ENCODE measurements at regions not wholly inside any gene's neighbourhood (a gene's known extent, or its start where the extent isn't known, plus 50 kb on each side); places are given as distances from the start of the nearest gene placed in this dataset.

DNA sequence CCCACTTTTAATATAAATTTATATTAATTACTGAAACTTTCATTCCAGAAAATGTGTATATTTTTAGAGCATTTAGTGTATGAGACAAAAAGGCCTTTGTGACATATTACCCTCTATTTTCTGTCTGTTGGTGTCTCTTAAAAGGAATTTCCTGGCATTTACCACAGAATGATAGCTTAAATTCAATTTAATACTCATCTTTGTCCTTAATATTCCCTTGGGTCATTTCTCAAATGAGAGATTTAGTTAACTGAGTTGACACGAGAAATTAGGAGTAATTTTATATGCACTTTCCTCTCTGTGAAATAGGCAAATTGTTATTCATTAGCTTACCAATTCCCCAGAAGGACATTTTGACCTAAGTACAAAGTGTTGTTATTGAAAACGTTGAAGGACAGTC lies 101.7 kb upstream of the CTTNBP2 start:
- DNase-seq: no peak

DNA sequence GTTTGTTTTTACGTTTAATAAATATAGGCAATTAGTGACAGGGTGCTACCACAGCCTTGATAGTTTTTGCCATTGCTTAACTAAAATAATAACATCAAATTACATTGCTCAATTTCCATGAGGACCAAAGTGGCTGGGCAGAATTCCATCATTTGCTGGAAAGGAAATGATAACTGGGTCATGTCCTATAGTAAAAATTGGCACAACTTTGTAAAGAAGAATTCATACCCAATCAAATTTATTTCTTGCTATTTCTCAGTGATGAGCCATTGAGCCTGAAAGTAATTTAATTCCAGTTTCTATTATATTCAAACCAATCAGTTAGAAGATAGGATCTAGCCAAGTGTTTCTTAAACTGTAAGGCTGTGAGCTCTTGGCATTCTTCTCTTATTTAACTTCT lies 102.2 kb upstream of the CTTNBP2 start:
- DNase-seq: no peak

- DNase-seq: no peak
Measured at GRCh38 chr7:117979954-117980497, 106.8 kb upstream of the CTTNBP2 start.

- no peak for DNase-seq
Measured at GRCh38 chr7:117982071-117983055, 109.1 kb upstream of the CTTNBP2 start.

GRCh38 chr7:117986645-117987269 lies 113.5 kb upstream of the CTTNBP2 start:
- DNase-seq: no peak

DNA sequence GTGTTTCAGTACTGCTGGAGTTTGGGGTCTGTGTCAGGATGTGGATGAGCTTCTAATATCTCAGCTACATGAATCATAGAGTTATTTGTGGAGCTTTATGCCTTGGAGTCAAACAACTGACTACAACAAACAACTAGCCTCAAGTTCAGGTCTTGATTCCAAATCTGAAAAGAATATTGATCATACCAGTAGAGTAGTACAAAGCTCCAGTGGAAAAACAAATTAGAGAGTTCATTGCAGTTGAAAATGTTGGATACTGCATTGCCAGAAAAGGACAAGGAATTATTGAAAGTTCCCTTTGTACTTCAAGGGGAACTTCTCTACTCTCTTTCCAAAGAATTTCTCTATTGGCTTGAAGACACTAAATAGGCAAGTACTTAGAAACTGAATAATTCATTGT lies 117.6 kb upstream of the CTTNBP2 start:
- DNase-seq: no peak

- no peak for DNase-seq
Measured at GRCh38 chr7:117992635-117993376, 119.6 kb upstream of the CTTNBP2 start.

DNA sequence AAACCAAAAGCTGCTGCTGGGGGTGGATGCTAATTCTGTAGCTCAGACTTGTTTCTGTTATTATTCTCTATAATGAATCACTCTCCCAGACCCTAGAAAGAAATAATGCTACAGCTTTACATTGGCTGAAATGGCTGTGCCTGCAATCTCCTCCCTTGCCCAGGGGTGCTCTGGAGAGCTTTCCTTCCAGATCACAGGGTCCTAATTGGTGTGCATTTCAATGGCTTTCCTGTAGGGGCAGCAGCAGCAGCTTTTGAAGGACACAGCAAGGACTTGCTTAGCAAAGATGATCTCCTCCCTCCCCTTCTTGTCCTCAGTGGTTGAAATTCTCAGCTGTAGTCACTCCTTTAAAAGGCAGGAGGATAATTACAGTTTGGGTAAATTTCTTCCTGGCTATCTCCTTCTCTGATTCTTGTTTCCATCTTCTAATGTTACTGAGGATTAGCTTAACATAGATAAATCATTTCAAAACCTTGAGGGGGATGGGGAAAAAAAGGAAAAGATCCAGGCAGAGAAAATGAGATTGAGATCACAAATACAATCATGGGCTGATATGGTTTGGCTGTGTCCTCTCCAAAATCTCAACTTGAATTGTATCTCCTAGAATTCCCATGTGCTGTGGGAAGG lies 120.2 kb upstream of the CTTNBP2 start:
- DNase-seq: no peak

DNA sequence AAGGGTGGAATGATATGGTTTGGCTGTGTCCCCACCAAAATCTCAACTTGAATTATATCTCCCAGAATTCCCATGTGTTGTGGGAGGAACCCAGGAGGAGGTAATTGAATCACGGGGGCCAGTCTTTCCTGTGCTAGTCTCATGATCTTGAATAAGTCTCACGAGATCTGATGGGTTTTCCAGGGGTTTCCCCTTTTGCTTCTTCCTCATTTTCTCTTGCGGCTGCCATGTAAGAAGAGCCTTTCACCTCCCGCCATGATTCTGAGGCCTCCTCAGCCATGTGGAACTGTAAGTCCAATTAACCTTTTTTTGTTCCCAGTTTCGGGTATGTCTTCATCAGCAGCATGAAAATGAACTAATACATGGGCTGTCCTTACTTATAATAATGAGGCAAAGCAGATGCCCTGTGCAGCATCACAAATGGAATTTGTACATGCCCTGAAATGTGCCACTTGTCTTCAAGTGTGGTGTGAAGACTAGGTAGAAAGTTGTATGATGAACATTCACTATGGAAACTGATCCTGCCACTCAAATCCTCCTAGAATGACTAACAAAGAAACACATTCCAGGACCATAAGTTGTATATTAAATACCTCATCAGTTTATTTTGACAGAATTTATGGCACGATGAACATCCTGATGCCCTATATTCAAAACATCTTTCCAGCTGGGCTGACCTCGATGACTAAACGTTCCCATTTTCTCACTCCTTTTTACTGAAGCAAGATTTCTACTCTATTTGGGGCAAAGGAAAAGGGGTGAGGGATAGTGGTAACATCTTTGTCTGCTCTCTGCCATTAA lies 122.8 kb upstream of the CTTNBP2 start:
- DNase-seq: no peak

GRCh38 chr7:117997862-117998825 lies 124.9 kb upstream of the CTTNBP2 start:
- peak; percentile 8 for DNase-seq

DNA sequence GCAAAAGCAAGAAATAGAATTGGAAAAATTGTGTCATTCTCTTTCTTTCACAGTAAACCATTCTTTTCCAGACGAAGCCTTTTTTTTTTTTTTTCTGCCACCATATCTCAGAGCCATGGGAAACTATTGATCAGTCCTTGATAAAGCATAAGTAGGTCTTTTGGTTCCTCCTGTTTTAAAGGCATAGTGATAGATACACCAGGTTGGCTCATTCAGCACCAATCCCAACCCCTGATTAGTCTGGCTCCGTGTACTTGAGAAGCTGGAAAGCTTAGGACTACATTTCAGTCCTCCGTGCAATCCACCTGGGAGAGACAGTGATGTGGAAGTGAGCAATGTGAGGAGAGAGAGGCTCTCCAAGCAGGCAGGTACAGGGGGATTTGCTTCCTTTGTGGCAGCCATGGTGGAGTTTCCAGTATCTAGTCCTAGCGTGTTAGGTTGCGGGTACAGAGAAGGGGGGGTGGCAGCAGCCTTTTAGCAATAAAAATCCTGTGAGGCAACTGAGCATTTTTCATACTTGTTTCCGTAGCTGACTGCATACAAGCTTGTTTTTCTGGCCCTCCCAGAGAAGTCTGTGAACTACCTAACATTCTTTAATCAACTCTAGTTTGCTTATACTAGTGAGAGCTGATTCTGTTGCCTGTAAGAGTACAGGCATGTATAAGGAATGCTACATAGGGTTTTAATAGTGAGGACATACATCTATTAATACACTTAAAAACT lies 127.4 kb upstream of the CTTNBP2 start:
- no peak for DNase-seq

- DNase-seq: no peak
Measured at GRCh38 chr7:118003476-118003875, 130.2 kb upstream of the CTTNBP2 start.

DNA sequence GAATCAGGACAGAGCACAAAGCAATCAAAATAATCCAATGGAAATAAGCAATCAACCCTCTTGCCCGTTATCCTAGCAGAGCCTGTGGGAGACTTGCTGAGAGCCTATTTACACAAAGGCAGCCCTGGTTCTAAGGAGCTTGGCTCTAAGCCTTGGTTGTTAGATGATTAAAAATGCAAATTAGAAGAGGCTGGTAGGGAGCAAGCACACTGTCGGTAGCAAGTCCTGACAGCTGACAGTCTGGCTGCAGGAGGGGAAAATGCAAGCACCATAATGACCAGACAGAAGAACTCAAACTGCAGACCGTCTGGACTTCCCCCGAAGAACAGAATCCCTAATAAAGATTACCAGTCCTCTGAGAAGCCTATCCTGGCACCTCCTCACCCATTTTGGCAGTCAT lies 131.8 kb upstream of the CTTNBP2 start:
- DNase-seq: no peak

GRCh38 chr7:118006979-118007378 lies 133.7 kb upstream of the CTTNBP2 start:
- no peak for DNase-seq

DNA sequence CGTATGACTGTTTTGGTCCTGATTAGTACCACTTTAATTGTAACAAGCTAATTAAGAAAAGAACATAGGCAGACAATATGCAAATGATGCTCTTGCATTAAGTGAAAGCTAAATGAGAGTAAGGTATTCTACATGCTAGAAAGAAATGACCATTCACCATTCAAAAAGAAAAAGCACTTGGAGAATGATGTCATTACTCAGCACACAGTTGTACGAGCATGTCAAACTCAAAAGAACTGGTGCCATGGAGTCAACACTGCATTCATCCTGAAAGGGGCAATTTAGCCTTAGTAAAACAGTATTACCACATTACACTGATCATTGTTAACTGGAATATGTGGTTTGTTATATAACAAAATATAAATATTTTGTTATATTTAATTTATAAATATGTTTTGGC lies 136.2 kb upstream of the CTTNBP2 start:
- DNase-seq: no peak

DNA sequence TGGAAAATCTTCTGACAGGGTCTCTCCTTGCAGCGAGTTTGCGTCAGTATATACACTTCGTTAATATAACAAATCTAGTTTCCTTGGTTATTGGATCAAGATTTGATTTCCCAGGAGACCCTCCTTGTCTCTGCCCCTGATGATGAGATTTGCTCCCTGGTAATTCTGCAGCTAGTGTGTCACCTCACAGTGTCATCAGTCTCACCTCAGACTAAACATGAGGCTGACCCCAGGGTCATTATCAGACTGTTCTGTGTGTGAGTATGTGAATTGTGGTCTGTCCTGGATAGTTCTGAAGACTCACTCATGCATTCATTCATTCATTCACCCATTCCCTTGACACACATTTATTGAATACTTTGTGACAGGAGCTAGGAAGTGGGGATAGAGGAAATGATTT lies 138.4 kb upstream of the CTTNBP2 start:
- DNase-seq: no peak

GRCh38 chr7:118013252-118014010 lies 140.2 kb upstream of the CTTNBP2 start:
- no peak for DNase-seq

GRCh38 chr7:118022546-118022945 lies 149.3 kb upstream of the CTTNBP2 start:
- no peak for DNase-seq

DNA sequence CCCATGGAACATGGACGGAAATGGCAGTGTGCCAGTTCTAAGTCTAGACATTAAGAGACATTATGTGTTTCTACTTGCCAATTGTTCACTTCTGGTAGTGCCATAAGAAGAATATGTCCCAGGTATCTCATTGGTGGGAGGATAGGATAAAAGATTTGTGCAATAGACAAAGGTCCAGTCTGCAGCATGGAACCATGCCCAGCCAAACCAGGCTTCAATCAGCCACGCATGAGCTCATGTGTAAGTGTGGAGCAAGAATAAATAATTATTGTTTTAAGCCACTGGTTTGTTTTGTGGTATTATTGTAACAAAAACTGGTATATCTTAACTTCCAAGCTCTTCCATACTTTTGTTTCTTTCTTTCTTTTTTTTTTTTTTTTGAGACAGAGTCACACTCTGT lies 153.6 kb upstream of the CTTNBP2 start:
- no peak for DNase-seq

Measured in DMS79 (cell line).